ENCODE measurements at regions not wholly inside any gene's neighbourhood (a gene's known extent, or its start where the extent isn't known, plus 50 kb on each side); places are given as distances from the start of the nearest gene placed in this dataset.

GRCh38 chr20:62587757-62588402 lies 54.4 kb upstream of the SLCO4A1 start:
- Mint-ChIP-seq H3K27me3 (peaks cover 10% of the 10 kb centered on the region), H3K36me3 (no peaks in the 10 kb centered on the region), H3K4me3 (no peak overlapping the region), H3K9me3 (peaks cover 0 to 2% (median 0%) of the 10 kb centered on the region in 7 donors), H3K4me1 (peaks cover 0 to 2% (median 0%) of the 10 kb centered on the region in 4 donors), H3K27ac (no peak overlapping the region)
- no peaks in the 10 kb centered on the region for H3K27me3 ChIP-seq (ENCODE audit: control insufficient read depth, insufficient read depth, low read length)
- no peaks in the 10 kb centered on the region for H3K9me3 ChIP-seq (ENCODE audit: control insufficient read depth in 2 of 2, low read length in 2 of 2)
- DNase-seq (no peak), ATAC-seq (ENCODE audit: low read depth in 2 of 2) (no peak)
- H3K36me3 ChIP-seq (ENCODE audit: control insufficient read depth, insufficient read depth, low read length), result no peaks in the 10 kb centered on the region
- no peaks in the 10 kb centered on the region for H3K4me1 ChIP-seq (ENCODE audit: control insufficient read depth, insufficient read depth, low read length, poor library complexity, severe bottlenecking)
- H3K27ac ChIP-seq (ENCODE audit: insufficient read depth, low read length, poor library complexity, severe bottlenecking), result no peak overlapping the region
- no peak overlapping the region for H3K4me3 ChIP-seq (ENCODE audit: low read depth, low read length)

GRCh38 chr20:62588458-62589149 lies 53.7 kb upstream of the SLCO4A1 start:
- no peak overlapping the region for H3K4me3 ChIP-seq (ENCODE audit: low read depth, low read length)
- DNase-seq (no peak), ATAC-seq (ENCODE audit: low read depth in 2 of 2) (no peak)
- no peaks in the 10 kb centered on the region for H3K36me3 ChIP-seq (ENCODE audit: control insufficient read depth, insufficient read depth, low read length)
- no peaks in the 10 kb centered on the region for H3K4me1 ChIP-seq (ENCODE audit: control insufficient read depth, insufficient read depth, low read length, poor library complexity, severe bottlenecking)
- H3K27ac ChIP-seq (ENCODE audit: insufficient read depth, low read length, poor library complexity, severe bottlenecking), result no peak overlapping the region
- Mint-ChIP-seq H3K27me3 (peaks cover 4% of the 10 kb centered on the region), H3K4me3 (no peak overlapping the region), H3K27ac (no peak overlapping the region), H3K36me3 (no peaks in the 10 kb centered on the region), H3K4me1 (peaks cover 0 to 2% (median 0%) of the 10 kb centered on the region in 4 donors), H3K9me3 (peaks cover 0 to 2% (median 0%) of the 10 kb centered on the region in 7 donors)
- no peaks in the 10 kb centered on the region for H3K9me3 ChIP-seq (ENCODE audit: control insufficient read depth in 2 of 2, low read length in 2 of 2)
- H3K27me3 ChIP-seq (ENCODE audit: control insufficient read depth, insufficient read depth, low read length), result no peaks in the 10 kb centered on the region

- H3K36me3 Mint-ChIP-seq, result no peaks in the 10 kb centered on the region
- DNase-seq, result no peak
Measured at GRCh38 chr20:62589150-62589498, 53.2 kb upstream of the SLCO4A1 start.

GRCh38 chr20:62589720-62590119 lies 52.6 kb upstream of the SLCO4A1 start:
- Mint-ChIP-seq H3K27me3 (peaks cover 13% of the 10 kb centered on the region), H3K9me3 (peaks cover 0 to 2% (median 0%) of the 10 kb centered on the region in 7 donors), H3K4me1 (peaks cover 0 to 2% (median 0%) of the 10 kb centered on the region in 4 donors), H3K27ac (no peak overlapping the region), H3K4me3 (no peak overlapping the region), H3K36me3 (no peaks in the 10 kb centered on the region)
- H3K4me3 ChIP-seq (ENCODE audit: low read depth, low read length), result no peak overlapping the region
- ATAC-seq (ENCODE audit: low read depth in 2 of 2), result no peak
- no peak for DNase-seq
- no peaks in the 10 kb centered on the region for H3K4me1 ChIP-seq (ENCODE audit: control insufficient read depth, insufficient read depth, low read length, poor library complexity, severe bottlenecking)
- H3K27me3 ChIP-seq (ENCODE audit: control insufficient read depth, insufficient read depth, low read length), result no peaks in the 10 kb centered on the region
- no peak overlapping the region for H3K27ac ChIP-seq (ENCODE audit: insufficient read depth, low read length, poor library complexity, severe bottlenecking)
- no peaks in the 10 kb centered on the region for H3K9me3 ChIP-seq (ENCODE audit: control insufficient read depth in 2 of 2, low read length in 2 of 2)
- H3K36me3 ChIP-seq (ENCODE audit: control insufficient read depth, insufficient read depth, low read length), result no peaks in the 10 kb centered on the region

More at GRCh38 chr20:62589150-62589498, 53.2 kb upstream of the SLCO4A1 start:
- Histone ChIP-seq H3K4me3 (ENCODE audit: low read depth, low read length) (no peak overlapping the region), H3K9me3 (ENCODE audit: control insufficient read depth in 2 of 2, low read length in 2 of 2) (no peaks in the 10 kb centered on the region), H3K36me3 (ENCODE audit: control insufficient read depth, insufficient read depth, low read length) (no peaks in the 10 kb centered on the region), H3K27ac (ENCODE audit: insufficient read depth, low read length, poor library complexity, severe bottlenecking) (no peak overlapping the region), H3K27me3 (ENCODE audit: control insufficient read depth, insufficient read depth, low read length) (no peaks in the 10 kb centered on the region), H3K4me1 (ENCODE audit: control insufficient read depth, insufficient read depth, low read length, poor library complexity, severe bottlenecking) (no peaks in the 10 kb centered on the region)
- no peak for ATAC-seq (ENCODE audit: low read depth in 2 of 2)
- no peak overlapping the region for H3K27ac Mint-ChIP-seq
- H3K9me3 Mint-ChIP-seq, result peaks cover 0 to 2% (median 0%) of the 10 kb centered on the region in 7 donors
- peaks cover 7% of the 10 kb centered on the region for H3K27me3 Mint-ChIP-seq
- peaks cover 0 to 2% (median 0%) of the 10 kb centered on the region in 4 donors for H3K4me1 Mint-ChIP-seq
- no peak overlapping the region for H3K4me3 Mint-ChIP-seq

- Mint-ChIP-seq H3K27me3 (peaks cover 19% of the 10 kb centered on the region), H3K36me3 (no peaks in the 10 kb centered on the region), H3K4me3 (no peak overlapping the region), H3K9me3 (peaks cover 0 to 2% (median 0%) of the 10 kb centered on the region in 7 donors), H3K27ac (no peak overlapping the region), H3K4me1 (peaks cover 0 to 3% (median 1%) of the 10 kb centered on the region in 4 donors)
- H3K4me1 ChIP-seq (ENCODE audit: control insufficient read depth, insufficient read depth, low read length, poor library complexity, severe bottlenecking), result no peaks in the 10 kb centered on the region
- H3K4me3 ChIP-seq (ENCODE audit: low read depth, low read length), result no peak overlapping the region
- no peak for DNase-seq
- ATAC-seq (ENCODE audit: low read depth in 2 of 2), result no peak
- no peak overlapping the region for H3K27ac ChIP-seq (ENCODE audit: insufficient read depth, low read length, poor library complexity, severe bottlenecking)
- H3K27me3 ChIP-seq (ENCODE audit: control insufficient read depth, insufficient read depth, low read length), result no peaks in the 10 kb centered on the region
- no peaks in the 10 kb centered on the region for H3K36me3 ChIP-seq (ENCODE audit: control insufficient read depth, insufficient read depth, low read length)
- H3K9me3 ChIP-seq (ENCODE audit: control insufficient read depth in 2 of 2, low read length in 2 of 2), result no peaks in the 10 kb centered on the region
Measured at GRCh38 chr20:62590309-62591121, 51.8 kb upstream of the SLCO4A1 start.

- Mint-ChIP-seq H3K27me3 (peaks cover 16% of the 10 kb centered on the region), H3K36me3 (no peaks in the 10 kb centered on the region), H3K4me1 (peaks cover 0 to 3% (median 1%) of the 10 kb centered on the region in 4 donors), H3K9me3 (no peaks in the 10 kb centered on the region), H3K4me3 (no peak overlapping the region), H3K27ac (no peak overlapping the region)
- DNase-seq (no peak), ATAC-seq (ENCODE audit: low read depth in 2 of 2) (no peak)
- Histone ChIP-seq H3K4me1 (ENCODE audit: control insufficient read depth, insufficient read depth, low read length, poor library complexity, severe bottlenecking) (peaks cover 2% of the 10 kb centered on the region), H3K27me3 (ENCODE audit: control insufficient read depth, insufficient read depth, low read length) (no peaks in the 10 kb centered on the region), H3K27ac (ENCODE audit: insufficient read depth, low read length, poor library complexity, severe bottlenecking) (no peak overlapping the region), H3K4me3 (ENCODE audit: low read depth, low read length) (no peak overlapping the region), H3K9me3 (ENCODE audit: control insufficient read depth in 2 of 2, low read length in 2 of 2) (no peaks in the 10 kb centered on the region), H3K36me3 (ENCODE audit: control insufficient read depth, insufficient read depth, low read length) (no peaks in the 10 kb centered on the region)
Measured at GRCh38 chr20:62591122-62591468, 51.2 kb upstream of the SLCO4A1 start.

- Histone ChIP-seq H3K36me3 (ENCODE audit: control insufficient read depth, insufficient read depth, low read length) (no peaks in the 10 kb centered on the region), H3K9me3 (ENCODE audit: control insufficient read depth in 2 of 2, low read length in 2 of 2) (no peaks in the 10 kb centered on the region), H3K4me3 (ENCODE audit: low read depth, low read length) (no peak overlapping the region), H3K27ac (ENCODE audit: insufficient read depth, low read length, poor library complexity, severe bottlenecking) (no peak overlapping the region), H3K4me1 (ENCODE audit: control insufficient read depth, insufficient read depth, low read length, poor library complexity, severe bottlenecking) (peaks cover 3% of the 10 kb centered on the region), H3K27me3 (ENCODE audit: control insufficient read depth, insufficient read depth, low read length) (no peaks in the 10 kb centered on the region)
- Mint-ChIP-seq H3K27me3 (peaks cover 17% of the 10 kb centered on the region), H3K9me3 (no peaks in the 10 kb centered on the region), H3K36me3 (no peaks in the 10 kb centered on the region), H3K4me3 (no peak overlapping the region), H3K27ac (no peak overlapping the region), H3K4me1 (peaks cover 0 to 3% (median 1%) of the 10 kb centered on the region in 4 donors)
- DNase-seq, result no peak
- ATAC-seq (ENCODE audit: low read depth in 2 of 2), result no peak
Measured at GRCh38 chr20:62591591-62591990, 50.7 kb upstream of the SLCO4A1 start.
